ENCODE measurements at regions not wholly inside any gene's neighbourhood (a gene's known extent, or its start where the extent isn't known, plus 50 kb on each side); places are given as distances from the start of the nearest gene placed in this dataset.
"Not testable (repeated sequence)": the region's sequence is repeated elsewhere in the genome, so short reads cannot be mapped to it uniquely, and the experiment has no call there.

GRCh38 chr5:166725593-166725992 lies 1565.9 kb upstream of the WWC1 start:
- Mint-ChIP-seq H3K36me3 (ENCODE audit: low read depth) (no peaks in the 10 kb centered on the region), H3K4me1 (ENCODE audit: low read depth) (no peaks in the 10 kb centered on the region), H3K27ac (no peak overlapping the region), H3K27me3 (ENCODE audit: low read depth) (no peaks in the 10 kb centered on the region), H3K4me3 (no peak overlapping the region), H3K9me3 (peaks cover 15% of the 10 kb centered on the region)
- DNase-seq (ENCODE audit: low spot score) = no peak

DNA sequence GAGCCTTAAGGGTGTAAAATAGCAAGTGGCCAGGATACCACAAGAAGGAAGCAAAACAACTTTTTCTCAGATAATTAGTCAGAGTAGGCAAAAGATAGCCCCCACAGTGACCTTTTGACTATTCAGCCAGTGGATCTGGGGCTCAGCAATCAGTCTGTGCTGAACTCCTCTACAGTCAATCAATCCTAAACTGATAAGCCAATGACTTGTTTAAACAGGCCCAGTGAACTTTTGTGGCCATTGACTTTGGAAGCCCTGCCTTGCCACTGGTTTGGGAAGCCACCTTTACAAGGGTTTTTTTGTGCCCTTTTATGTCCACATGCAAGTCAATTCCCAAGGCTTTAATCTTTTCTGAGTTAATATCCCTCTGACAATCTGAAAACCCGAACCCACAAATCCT lies 1565.0 kb upstream of the WWC1 start:
- H3K9me3 Mint-ChIP-seq = peaks cover 13% of the 10 kb centered on the region
- no peaks in the 10 kb centered on the region for H3K36me3 Mint-ChIP-seq (ENCODE audit: low read depth)
- H3K27ac Mint-ChIP-seq = no peak overlapping the region
- H3K27me3 Mint-ChIP-seq (ENCODE audit: low read depth) = no peaks in the 10 kb centered on the region
- H3K4me3 Mint-ChIP-seq = no peak overlapping the region
- H3K4me1 Mint-ChIP-seq (ENCODE audit: low read depth) = no peaks in the 10 kb centered on the region
- DNase-seq (ENCODE audit: low spot score) = no peak

- H3K9me3 Mint-ChIP-seq = peaks cover 33% of the 10 kb centered on the region
- H3K36me3 Mint-ChIP-seq (ENCODE audit: low read depth); H3K4me3 Mint-ChIP-seq; H3K27me3 Mint-ChIP-seq (ENCODE audit: low read depth); DNase-seq (ENCODE audit: low spot score); H3K4me1 Mint-ChIP-seq (ENCODE audit: low read depth); H3K27ac Mint-ChIP-seq: not testable (repeated sequence)
Observed at GRCh38 chr5:166742951-166743350, 1548.5 kb upstream of the WWC1 start.

DNA sequence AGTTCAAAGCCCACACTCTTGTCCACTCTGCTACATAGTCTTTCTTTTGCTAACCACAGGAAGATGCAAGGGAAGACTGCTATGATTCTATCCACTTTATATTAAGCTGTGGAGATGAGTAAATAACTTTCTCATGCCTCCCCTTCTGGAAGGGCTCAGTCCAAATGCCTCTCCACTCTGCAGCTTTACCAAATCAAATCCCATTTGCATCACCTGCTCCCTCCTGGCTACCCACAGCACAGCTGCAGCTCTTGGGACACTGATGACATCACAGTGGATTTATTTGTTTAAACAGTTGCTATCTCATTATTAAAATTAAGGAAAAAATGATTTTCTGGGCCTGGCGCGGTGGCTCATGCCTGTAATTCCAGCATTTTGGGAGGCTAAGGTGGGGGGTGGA lies 1544.9 kb upstream of the WWC1 start:
- Mint-ChIP-seq H3K36me3 (ENCODE audit: low read depth) (no peaks in the 10 kb centered on the region), H3K4me1 (ENCODE audit: low read depth) (no peaks in the 10 kb centered on the region), H3K4me3 (no peak overlapping the region), H3K9me3 (peaks cover 27% of the 10 kb centered on the region), H3K27me3 (ENCODE audit: low read depth) (no peaks in the 10 kb centered on the region), H3K27ac (no peak overlapping the region)
- no peak for DNase-seq (ENCODE audit: low spot score)

- H3K27ac Mint-ChIP-seq = no peak overlapping the region
- H3K4me1 Mint-ChIP-seq (ENCODE audit: low read depth) = no peaks in the 10 kb centered on the region
- H3K36me3 Mint-ChIP-seq (ENCODE audit: low read depth) = no peaks in the 10 kb centered on the region
- H3K27me3 Mint-ChIP-seq (ENCODE audit: low read depth) = no peaks in the 10 kb centered on the region
- H3K4me3 Mint-ChIP-seq = no peak overlapping the region
- no peak for DNase-seq (ENCODE audit: low spot score)
- peaks cover 15% of the 10 kb centered on the region for H3K9me3 Mint-ChIP-seq
Observed at GRCh38 chr5:166750376-166750775, 1541.1 kb upstream of the WWC1 start.

- no peak for DNase-seq (ENCODE audit: low spot score)
- Mint-ChIP-seq H3K27me3 (ENCODE audit: low read depth) (no peaks in the 10 kb centered on the region), H3K4me3 (no peak overlapping the region), H3K27ac (no peak overlapping the region), H3K36me3 (ENCODE audit: low read depth) (no peaks in the 10 kb centered on the region), H3K9me3 (peaks cover 28% of the 10 kb centered on the region), H3K4me1 (ENCODE audit: low read depth) (no peaks in the 10 kb centered on the region)
Observed at GRCh38 chr5:166758151-166758550, 1533.3 kb upstream of the WWC1 start.

DNA sequence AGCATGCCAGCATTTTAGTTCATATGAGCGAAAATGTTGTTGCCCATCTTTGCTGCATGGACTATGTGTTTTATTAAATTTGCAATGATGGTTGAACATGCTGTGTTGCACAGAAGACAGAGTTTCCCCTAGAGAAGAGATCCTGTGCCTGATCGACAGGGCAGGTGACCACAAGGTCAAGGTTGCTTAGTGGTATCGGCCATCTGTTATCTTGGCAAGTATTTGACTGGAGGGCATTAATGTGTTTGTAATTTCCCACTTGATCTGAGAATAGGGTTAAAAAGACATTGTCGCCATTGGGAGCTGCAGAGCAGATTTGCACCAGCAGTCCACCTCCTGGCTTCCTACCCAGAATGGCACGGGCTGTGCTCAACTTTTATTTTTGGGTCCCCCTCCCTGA lies 1523.6 kb upstream of the WWC1 start:
- Mint-ChIP-seq H3K36me3 (ENCODE audit: low read depth) (no peaks in the 10 kb centered on the region), H3K4me3 (no peak overlapping the region), H3K27ac (no peak overlapping the region)

GRCh38 chr5:166768536-166768935 lies 1522.9 kb upstream of the WWC1 start:
- H3K27me3 Mint-ChIP-seq (ENCODE audit: low read depth) = no peaks in the 10 kb centered on the region
- peaks cover 14% of the 10 kb centered on the region for H3K9me3 Mint-ChIP-seq
- no peak overlapping the region for H3K27ac Mint-ChIP-seq
- no peaks in the 10 kb centered on the region for H3K4me1 Mint-ChIP-seq (ENCODE audit: low read depth)
- no peaks in the 10 kb centered on the region for H3K36me3 Mint-ChIP-seq (ENCODE audit: low read depth)
- no peak overlapping the region for H3K4me3 Mint-ChIP-seq
- no peak for DNase-seq (ENCODE audit: low spot score)

More for the DNA sequence above, 1523.6 kb upstream of the WWC1 start:
- Mint-ChIP-seq H3K4me1 (ENCODE audit: low read depth) (no peaks in the 10 kb centered on the region), H3K9me3 (peaks cover 14% of the 10 kb centered on the region), H3K27me3 (ENCODE audit: low read depth) (no peaks in the 10 kb centered on the region)
- no peak for DNase-seq (ENCODE audit: low spot score)

DNA sequence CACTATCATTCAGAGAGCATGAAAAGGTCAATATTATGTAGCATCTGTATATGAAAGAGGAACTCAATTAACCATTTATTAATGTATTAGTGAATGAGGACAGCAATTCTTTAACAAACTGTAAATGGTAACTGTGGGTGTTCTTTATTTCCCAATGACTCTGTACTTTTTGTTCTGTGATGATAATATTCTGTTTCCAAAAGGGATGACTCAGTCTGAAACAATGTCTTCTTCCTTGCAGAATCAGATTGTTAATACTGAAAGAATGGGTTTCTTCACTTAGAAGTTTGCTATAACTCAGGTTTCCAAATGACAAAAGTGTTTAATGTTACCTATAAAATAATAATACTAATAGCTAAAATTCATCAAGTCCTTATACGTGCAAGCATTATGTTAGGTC lies 1518.7 kb upstream of the WWC1 start:
- Mint-ChIP-seq H3K4me1 (ENCODE audit: low read depth) (no peaks in the 10 kb centered on the region), H3K9me3 (no peaks in the 10 kb centered on the region), H3K27ac (no peak overlapping the region), H3K36me3 (ENCODE audit: low read depth) (no peaks in the 10 kb centered on the region), H3K4me3 (no peak overlapping the region), H3K27me3 (ENCODE audit: low read depth) (no peaks in the 10 kb centered on the region)
- no peak for DNase-seq (ENCODE audit: low spot score)

DNA sequence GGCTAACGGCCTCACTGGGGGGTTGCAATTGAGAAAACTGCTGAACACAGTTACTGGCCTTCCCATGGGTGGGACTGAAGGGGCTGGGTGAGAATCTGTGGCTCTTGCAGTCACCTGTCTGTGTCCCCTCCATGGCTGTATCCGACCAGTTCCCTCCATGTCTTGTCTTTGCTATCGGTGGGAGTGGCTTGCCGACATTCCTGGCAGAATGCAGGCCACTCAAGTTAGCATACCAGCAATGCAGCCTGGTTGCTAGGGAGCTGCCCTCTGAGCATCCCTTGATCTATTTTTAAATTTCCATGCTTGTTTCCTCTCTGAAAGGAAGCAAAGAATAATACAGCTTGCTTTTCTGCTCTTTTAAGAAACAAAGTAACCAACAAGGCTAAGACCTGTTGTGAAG lies 1509.7 kb upstream of the WWC1 start:
- Mint-ChIP-seq H3K4me1 (ENCODE audit: low read depth) (no peaks in the 10 kb centered on the region), H3K4me3 (no peak overlapping the region), H3K27me3 (ENCODE audit: low read depth) (no peaks in the 10 kb centered on the region), H3K27ac (no peak overlapping the region), H3K36me3 (ENCODE audit: low read depth) (no peaks in the 10 kb centered on the region), H3K9me3 (peaks cover 16% of the 10 kb centered on the region)
- no peak for DNase-seq (ENCODE audit: low spot score)

GRCh38 chr5:166784545-166785078 lies 1506.8 kb upstream of the WWC1 start:
- H3K27ac Mint-ChIP-seq = no peak overlapping the region
- H3K4me3 Mint-ChIP-seq = no peak overlapping the region
- no peaks in the 10 kb centered on the region for H3K27me3 Mint-ChIP-seq (ENCODE audit: low read depth)
- H3K36me3 Mint-ChIP-seq (ENCODE audit: low read depth) = no peaks in the 10 kb centered on the region
- H3K4me1 Mint-ChIP-seq (ENCODE audit: low read depth) = no peaks in the 10 kb centered on the region
- peaks cover 26% of the 10 kb centered on the region for H3K9me3 Mint-ChIP-seq
- DNase-seq (ENCODE audit: low spot score) = no peak

GRCh38 chr5:166786178-166786577 lies 1505.3 kb upstream of the WWC1 start:
- Mint-ChIP-seq H3K27me3 (ENCODE audit: low read depth) (no peaks in the 10 kb centered on the region), H3K9me3 (peaks cover 26% of the 10 kb centered on the region), H3K4me3 (no peak overlapping the region), H3K36me3 (ENCODE audit: low read depth) (no peaks in the 10 kb centered on the region), H3K4me1 (ENCODE audit: low read depth) (no peaks in the 10 kb centered on the region), H3K27ac (no peak overlapping the region)
- DNase-seq (ENCODE audit: low spot score) = no peak

GRCh38 chr5:166786889-166787288 lies 1504.6 kb upstream of the WWC1 start:
- DNase-seq (ENCODE audit: low spot score) = no peak
- H3K4me1 Mint-ChIP-seq (ENCODE audit: low read depth) = no peaks in the 10 kb centered on the region
- no peak overlapping the region for H3K27ac Mint-ChIP-seq
- no peak overlapping the region for H3K4me3 Mint-ChIP-seq
- no peaks in the 10 kb centered on the region for H3K27me3 Mint-ChIP-seq (ENCODE audit: low read depth)
- H3K9me3 Mint-ChIP-seq = peaks cover 26% of the 10 kb centered on the region
- no peaks in the 10 kb centered on the region for H3K36me3 Mint-ChIP-seq (ENCODE audit: low read depth)

- H3K27me3 Mint-ChIP-seq (ENCODE audit: low read depth) = no peaks in the 10 kb centered on the region
- peaks cover 28% of the 10 kb centered on the region for H3K9me3 Mint-ChIP-seq
- no peaks in the 10 kb centered on the region for H3K4me1 Mint-ChIP-seq (ENCODE audit: low read depth)
- no peak overlapping the region for H3K27ac Mint-ChIP-seq
- no peak overlapping the region for H3K4me3 Mint-ChIP-seq
- no peak for DNase-seq (ENCODE audit: low spot score)
- no peaks in the 10 kb centered on the region for H3K36me3 Mint-ChIP-seq (ENCODE audit: low read depth)
Observed at GRCh38 chr5:166788050-166788449, 1503.4 kb upstream of the WWC1 start.

GRCh38 chr5:166795756-166796155 lies 1495.7 kb upstream of the WWC1 start:
- H3K4me1 Mint-ChIP-seq (ENCODE audit: low read depth) = no peaks in the 10 kb centered on the region
- H3K9me3 Mint-ChIP-seq = peaks cover 31% of the 10 kb centered on the region
- no peaks in the 10 kb centered on the region for H3K36me3 Mint-ChIP-seq (ENCODE audit: low read depth)
- no peak overlapping the region for H3K4me3 Mint-ChIP-seq
- H3K27me3 Mint-ChIP-seq (ENCODE audit: low read depth) = no peaks in the 10 kb centered on the region
- no peak for DNase-seq (ENCODE audit: low spot score)
- H3K27ac Mint-ChIP-seq = no peak overlapping the region
